Embryonic facial prominence (tissue), 1 donor: ENCODE measurements at regions not wholly inside any gene's neighbourhood (a gene's known extent, or its start where the extent isn't known, plus 50 kb on each side); places are given as distances from the start of the nearest gene placed in this dataset.

Experiments
- DNase-seq: peaks from one replicate; pipeline ENCODE4 v3.0.0-alpha.2; 2016; ENCODE audit errors: extremely low spot score

- DNase-seq = no peak
Measured at GRCh38 chr12:60335745-60336144, 739.9 kb downstream of the SLC16A7 start.

- DNase-seq = no peak
Measured at GRCh38 chr12:60337839-60338549, 742.2 kb downstream of the SLC16A7 start.

GRCh38 chr12:60345442-60345841 is 749.6 kb downstream of the SLC16A7 start:
- no peak for DNase-seq

GRCh38 chr12:60349232-60349978 is 753.6 kb downstream of the SLC16A7 start:
- no peak for DNase-seq

- DNase-seq = no peak
Measured at GRCh38 chr12:60387356-60387755, 791.5 kb downstream of the SLC16A7 start.

GRCh38 chr12:60391051-60391450 is 795.2 kb downstream of the SLC16A7 start:
- no peak for DNase-seq

- DNase-seq = no peak
Measured at GRCh38 chr12:60391791-60392190, 796.0 kb downstream of the SLC16A7 start.

GRCh38 chr12:60393093-60393492 is 797.3 kb downstream of the SLC16A7 start:
- DNase-seq = no peak

- no peak for DNase-seq
Measured at GRCh38 chr12:60394665-60395064, 798.8 kb downstream of the SLC16A7 start.

- DNase-seq = no peak
Measured at GRCh38 chr12:60398547-60398946, 802.7 kb downstream of the SLC16A7 start.

GRCh38 chr12:60399064-60399463 is 803.2 kb downstream of the SLC16A7 start:
- DNase-seq = no peak

GRCh38 chr12:60402996-60403395 is 807.2 kb downstream of the SLC16A7 start:
- DNase-seq = no peak

GRCh38 chr12:60415351-60415750 is 819.5 kb downstream of the SLC16A7 start:
- no peak for DNase-seq

GRCh38 chr12:60419986-60420385 is 824.2 kb downstream of the SLC16A7 start:
- no peak for DNase-seq

- DNase-seq = no peak
Measured at GRCh38 chr12:60421741-60422140, 825.9 kb downstream of the SLC16A7 start.

GRCh38 chr12:60437297-60437696 is 841.5 kb downstream of the SLC16A7 start:
- no peak for DNase-seq

GRCh38 chr12:60441577-60441976 is 845.7 kb downstream of the SLC16A7 start:
- DNase-seq = no peak

GRCh38 chr12:60451457-60451856 is 855.6 kb downstream of the SLC16A7 start:
- DNase-seq = no peak

- no peak for DNase-seq
Measured at GRCh38 chr12:60465060-60465459, 869.2 kb downstream of the SLC16A7 start.

GRCh38 chr12:60468546-60468945 is 872.7 kb downstream of the SLC16A7 start:
- no peak for DNase-seq

GRCh38 chr12:60475825-60476224 is 880.0 kb downstream of the SLC16A7 start:
- no peak for DNase-seq

GRCh38 chr12:60487284-60487683 is 891.5 kb downstream of the SLC16A7 start:
- DNase-seq = no peak

GRCh38 chr12:60489071-60489470 is 893.2 kb downstream of the SLC16A7 start:
- DNase-seq = no peak
